SK-N-SH (cell line): ENCODE measurements at regions not wholly inside any gene's neighbourhood (a gene's known extent, or its start where the extent isn't known, plus 50 kb on each side); places are given as distances from the start of the nearest gene placed in this dataset.

Experiments used
- CTCF ChIA-PET: fragments of 300-600, 350-600 bp; formaldehyde crosslinking; extraction: SDS; loops from one replicate; lab custom pipeline; 2021; lab: Yijun Ruan, JAX
- POLR2A ChIA-PET: fragments of 350-600 bp; sonication (Branson Sonifier 250); formaldehyde crosslinking; extraction: SDS; loops from one replicate; lab custom pipeline; 2020; ENCODE audit warnings: antibody characterized with exemption, inconsistent platforms; lab: Yijun Ruan, JAX
- DNase-seq: peaks from one replicate; pipeline ENCODE4 v3.0.0; 2012
- H2AFZ ChIP-seq: fragments of 200-600 bp; sonication (generic); 2 replicates; pipeline ENCODE4 v1.8.1; 2016; ENCODE audit warnings: antibody characterized with exemption, mild to moderate bottlenecking, low read depth
- H3F3A ChIP-seq: fragments of 200-600 bp; sonication (generic); replicated peaks from 2 replicates; pipeline ENCODE3; 2016; ENCODE audit warnings: antibody characterized with exemption, mild to moderate bottlenecking; ENCODE audit not compliant: insufficient read depth
- H3K27ac ChIP-seq, 2 experiments: fragments of 200-500 bp in 1 of 2; fragments of 200-600 bp in 1 of 2; sonication (Bioruptor generic) in 1 of 2; sonication (generic), shearing (Covaris generic) in 1 of 2; 2 replicates each; pipeline versions ENCODE4 v1.5.1 to v1.6.1; 2014 to 2016; ENCODE audit warnings: low read depth in 2 of 2, inconsistent platforms in 1 of 2, low read length in 1 of 2, mild to moderate bottlenecking in 1 of 2, mixed read lengths in 1 of 2
- H3K27me3 ChIP-seq: fragments of 200-600 bp; sonication (generic), shearing (Covaris generic); 2 replicates; pipeline ENCODE4 v1.6.1; 2016; ENCODE audit warnings: mixed run types; ENCODE audit not compliant: insufficient read depth
- H3K36me3 ChIP-seq, 2 experiments: fragments of 200-500 bp in 1 of 2; fragments of 200-600 bp in 1 of 2; sonication (Bioruptor generic) in 1 of 2; sonication (generic) in 1 of 2; replicated peaks in 1 of 2; 2 replicates each; pipeline versions ENCODE3 to v1.5.1; 2014 to 2016; ENCODE audit warnings: low read length in 1 of 2, mild to moderate bottlenecking in 1 of 2; ENCODE audit not compliant: insufficient read depth in 2 of 2, control insufficient read depth in 1 of 2
- H3K4me1 ChIP-seq, 2 experiments: fragments of 200-500 bp in 1 of 2; fragments of 200-600 bp in 1 of 2; sonication (Bioruptor generic) in 1 of 2; sonication (generic), shearing (Covaris generic) in 1 of 2; 2 replicates each; pipeline versions ENCODE4 v1.5.1 to v1.6.1; 2014 to 2016; ENCODE audit warnings: low read depth in 1 of 2, low read length in 1 of 2, mixed run types in 1 of 2; ENCODE audit not compliant: insufficient read depth in 2 of 2, control insufficient read depth in 1 of 2
- H3K4me2 ChIP-seq: fragments of 200-600 bp; sonication (generic), shearing (Covaris generic); 2 replicates; pipeline ENCODE4 v1.6.1; 2017; ENCODE audit warnings: mixed run types
- H3K4me3 ChIP-seq, 2 experiments: fragments of 200-500 bp in 1 of 2; fragments of 200-600 bp in 1 of 2; sonication (Bioruptor generic) in 1 of 2; sonication (generic), shearing (Covaris generic) in 1 of 2; 2 replicates each; pipeline versions ENCODE4 v1.5.1 to v1.8.1; 2014 to 2016; ENCODE audit warnings: low read depth in 2 of 2, inconsistent platforms in 1 of 2, low read length in 1 of 2, mild to moderate bottlenecking in 1 of 2, mixed read lengths in 1 of 2, moderate library complexity in 1 of 2
- H3K79me2 ChIP-seq: fragments of 200-600 bp; sonication (generic); 2 replicates; pipeline ENCODE4 v1.8.1; 2017; ENCODE audit warnings: mild to moderate bottlenecking; ENCODE audit not compliant: insufficient read depth
- H3K9ac ChIP-seq: fragments of 200-600 bp; sonication (generic); 2 replicates; pipeline ENCODE4 v1.6.1; 2017; ENCODE audit warnings: mixed run types
- H3K9me2 ChIP-seq: fragments of 200-600 bp; sonication (generic); 2 replicates; pipeline ENCODE4 v1.6.1; 2017; ENCODE audit warnings: mixed run types
- H3K9me3 ChIP-seq: fragments of 200-600 bp; sonication (generic); 2 replicates; pipeline ENCODE4 v1.6.1; 2017; ENCODE audit warnings: mixed run types, mild to moderate bottlenecking, moderate library complexity
- H4K20me1 ChIP-seq: fragments of 200-600 bp; sonication (generic); 2 replicates; pipeline ENCODE4 v1.6.1; 2017; ENCODE audit warnings: mild to moderate bottlenecking, mixed run types; ENCODE audit not compliant: insufficient read depth
- ELF1 ChIP-seq: IDR thresholded peaks from 2 replicates; pipeline ENCODE4 v1.4.0; 2012
- EP300 ChIP-seq, 2 experiments: IDR thresholded peaks; 2 replicates each; pipeline versions ENCODE4 v1.4.0 to v1.6.1; 2012; ENCODE audit warnings: borderline replicate concordance in 1 of 2, low read depth in 1 of 2, low read length in 1 of 2
- EZH2phosphoT487 ChIP-seq: fragments of 200-600 bp; sonication (generic); IDR thresholded peaks from 2 replicates; pipeline ENCODE4 v1.6.1; 2017; ENCODE audit warnings: low read depth, mixed run types, mild to moderate bottlenecking, antibody characterized with exemption, moderate library complexity, borderline replicate concordance
- JUND ChIP-seq: IDR thresholded peaks from 2 replicates; pipeline ENCODE4 v1.4.0; 2012
- NFIC ChIP-seq: IDR thresholded peaks from 2 replicates; pipeline ENCODE4 v1.4.0; 2012; ENCODE audit warnings: borderline replicate concordance
- NRF1 ChIP-seq: IDR thresholded peaks from 2 replicates; pipeline ENCODE4 v1.6.1; 2012; ENCODE audit warnings: low read depth, mild to moderate bottlenecking, low read length
- RXRA ChIP-seq: IDR thresholded peaks from 2 replicates; pipeline ENCODE4 v1.4.0; 2012; ENCODE audit warnings: low read depth, mild to moderate bottlenecking, borderline replicate concordance
- SIN3A ChIP-seq: IDR thresholded peaks from 2 replicates; pipeline ENCODE4 v1.6.1; 2012; ENCODE audit warnings: low read depth, mild to moderate bottlenecking, low read length, moderate library complexity, borderline replicate concordance
- SMC3 ChIP-seq: IDR thresholded peaks from 2 replicates; pipeline ENCODE4 v1.6.1; 2012; ENCODE audit warnings: low read depth, low read length, improper control_type of control experiment
- TCF12 ChIP-seq: IDR thresholded peaks from 2 replicates; pipeline ENCODE4 v1.4.0; 2012
- YY1 ChIP-seq: IDR thresholded peaks from 2 replicates; pipeline ENCODE4 v1.4.0; 2012; ENCODE audit warnings: low read depth, mild to moderate bottlenecking
- WGBS: methylation state at CpG from one replicate; pipeline ENCODE4 v1.1.6; 2017; ENCODE audit warnings: low lambda C conversion rate; 5-methylcytosine and 5-hydroxymethylcytosine counted together
- TF ChIP-seq, protein P1 (sequence below): fragments of 150-350 bp; IDR thresholded peaks from 2 replicates; pipeline ENCODE4 v1.6.1; 2017; ENCODE audit warnings: antibody characterized with exemption, low read length, low read depth, borderline replicate concordance
- TF ChIP-seq, protein P2 (sequence below): IDR thresholded peaks from 2 replicates; pipeline ENCODE4 v1.4.0; 2012; ENCODE audit warnings: low read depth, borderline replicate concordance
- TF ChIP-seq, protein P3 (sequence below): IDR thresholded peaks from 2 replicates; pipeline ENCODE4 v1.6.1; 2012; ENCODE audit warnings: mild to moderate bottlenecking, low read depth, low read length, moderate library complexity
- TF ChIP-seq, protein P4 (sequence below): fragments of 200-600 bp; sonication (generic); IDR thresholded peaks from 2 replicates; pipeline ENCODE4 v1.6.1; 2017; ENCODE audit warnings: antibody characterized with exemption, mild to moderate bottlenecking, moderate library complexity

DNA sequence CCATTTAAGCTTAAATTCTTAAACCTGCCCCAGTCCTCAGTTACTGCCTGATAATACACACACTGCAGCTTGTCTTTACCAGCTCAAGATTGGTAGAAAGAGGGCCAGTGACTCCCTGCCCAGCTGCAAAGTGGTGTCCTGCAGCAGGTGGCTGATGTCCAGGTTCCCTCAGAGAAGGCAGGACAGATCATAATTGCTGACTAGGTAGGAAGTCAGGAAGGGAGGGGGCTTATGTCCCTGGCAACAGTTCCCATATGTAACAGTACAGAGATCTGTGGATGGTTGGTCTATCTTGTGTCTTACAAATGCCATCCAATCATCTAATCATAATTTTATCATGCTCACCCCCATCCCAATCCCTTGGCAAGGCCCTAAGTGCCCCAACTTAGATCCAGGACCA, 492.1 kb upstream of the PPP2R3A start (continued):
- TF ChIP-seq, protein P1, sequence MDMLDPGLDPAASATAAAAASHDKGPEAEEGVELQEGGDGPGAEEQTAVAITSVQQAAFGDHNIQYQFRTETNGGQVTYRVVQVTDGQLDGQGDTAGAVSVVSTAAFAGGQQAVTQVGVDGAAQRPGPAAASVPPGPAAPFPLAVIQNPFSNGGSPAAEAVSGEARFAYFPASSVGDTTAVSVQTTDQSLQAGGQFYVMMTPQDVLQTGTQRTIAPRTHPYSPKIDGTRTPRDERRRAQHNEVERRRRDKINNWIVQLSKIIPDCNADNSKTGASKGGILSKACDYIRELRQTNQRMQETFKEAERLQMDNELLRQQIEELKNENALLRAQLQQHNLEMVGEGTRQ = no peak

DNA sequence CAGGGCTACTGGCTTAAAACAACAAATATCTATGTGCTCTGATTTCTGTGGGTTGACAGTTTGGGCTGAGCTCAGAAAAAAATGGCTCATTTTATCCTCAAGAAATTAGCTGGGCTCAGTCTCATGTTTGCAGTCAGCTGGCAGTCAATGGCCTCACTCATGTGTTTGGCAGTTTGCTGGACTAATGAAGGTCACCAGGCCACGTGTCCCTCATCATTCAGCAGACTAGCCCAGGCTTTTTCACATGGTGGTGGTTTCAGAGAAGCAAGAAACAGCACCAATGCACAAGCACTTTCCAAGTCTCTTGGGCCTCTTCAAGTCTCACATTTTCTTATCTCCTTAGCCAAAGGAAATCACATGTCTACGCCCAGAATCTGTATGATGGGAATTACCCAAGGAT, 478.3 kb upstream of the PPP2R3A start:
- no peaks in the 10 kb centered on the region for H3K9me2 ChIP-seq
- H3F3A ChIP-seq = no peaks in the 10 kb centered on the region
- H3K36me3 ChIP-seq = no peaks in the 10 kb centered on the region
- H3K9ac ChIP-seq = no peak overlapping the region
- no peaks in the 10 kb centered on the region for H3K9me3 ChIP-seq
- H3K27me3 ChIP-seq = no peaks in the 10 kb centered on the region
- 13% methylated on average over 2 of the region's 2 CpGs for WGBS
- no peak overlapping the region for H3K4me2 ChIP-seq
- no peak overlapping the region for H3K27ac ChIP-seq
- no peaks in the 10 kb centered on the region for H4K20me1 ChIP-seq
- no peak for DNase-seq
- no peak overlapping the region for H2AFZ ChIP-seq
- no peak for TF ChIP-seq RXRA
- no peak for TF ChIP-seq TCF12
- TF ChIP-seq, protein P2, sequence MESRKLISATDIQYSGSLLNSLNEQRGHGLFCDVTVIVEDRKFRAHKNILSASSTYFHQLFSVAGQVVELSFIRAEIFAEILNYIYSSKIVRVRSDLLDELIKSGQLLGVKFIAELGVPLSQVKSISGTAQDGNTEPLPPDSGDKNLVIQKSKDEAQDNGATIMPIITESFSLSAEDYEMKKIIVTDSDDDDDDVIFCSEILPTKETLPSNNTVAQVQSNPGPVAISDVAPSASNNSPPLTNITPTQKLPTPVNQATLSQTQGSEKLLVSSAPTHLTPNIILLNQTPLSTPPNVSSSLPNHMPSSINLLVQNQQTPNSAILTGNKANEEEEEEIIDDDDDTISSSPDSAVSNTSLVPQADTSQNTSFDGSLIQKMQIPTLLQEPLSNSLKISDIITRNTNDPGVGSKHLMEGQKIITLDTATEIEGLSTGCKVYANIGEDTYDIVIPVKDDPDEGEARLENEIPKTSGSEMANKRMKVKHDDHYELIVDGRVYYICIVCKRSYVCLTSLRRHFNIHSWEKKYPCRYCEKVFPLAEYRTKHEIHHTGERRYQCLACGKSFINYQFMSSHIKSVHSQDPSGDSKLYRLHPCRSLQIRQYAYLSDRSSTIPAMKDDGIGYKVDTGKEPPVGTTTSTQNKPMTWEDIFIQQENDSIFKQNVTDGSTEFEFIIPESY = no peak
- no peak for TF ChIP-seq NFIC
- TF ChIP-seq, protein P1 = no peak
- no peak for TF ChIP-seq SIN3A
- no peak for TF ChIP-seq JUND
- TF ChIP-seq NRF1 = no peak
- TF ChIP-seq, protein P3, sequence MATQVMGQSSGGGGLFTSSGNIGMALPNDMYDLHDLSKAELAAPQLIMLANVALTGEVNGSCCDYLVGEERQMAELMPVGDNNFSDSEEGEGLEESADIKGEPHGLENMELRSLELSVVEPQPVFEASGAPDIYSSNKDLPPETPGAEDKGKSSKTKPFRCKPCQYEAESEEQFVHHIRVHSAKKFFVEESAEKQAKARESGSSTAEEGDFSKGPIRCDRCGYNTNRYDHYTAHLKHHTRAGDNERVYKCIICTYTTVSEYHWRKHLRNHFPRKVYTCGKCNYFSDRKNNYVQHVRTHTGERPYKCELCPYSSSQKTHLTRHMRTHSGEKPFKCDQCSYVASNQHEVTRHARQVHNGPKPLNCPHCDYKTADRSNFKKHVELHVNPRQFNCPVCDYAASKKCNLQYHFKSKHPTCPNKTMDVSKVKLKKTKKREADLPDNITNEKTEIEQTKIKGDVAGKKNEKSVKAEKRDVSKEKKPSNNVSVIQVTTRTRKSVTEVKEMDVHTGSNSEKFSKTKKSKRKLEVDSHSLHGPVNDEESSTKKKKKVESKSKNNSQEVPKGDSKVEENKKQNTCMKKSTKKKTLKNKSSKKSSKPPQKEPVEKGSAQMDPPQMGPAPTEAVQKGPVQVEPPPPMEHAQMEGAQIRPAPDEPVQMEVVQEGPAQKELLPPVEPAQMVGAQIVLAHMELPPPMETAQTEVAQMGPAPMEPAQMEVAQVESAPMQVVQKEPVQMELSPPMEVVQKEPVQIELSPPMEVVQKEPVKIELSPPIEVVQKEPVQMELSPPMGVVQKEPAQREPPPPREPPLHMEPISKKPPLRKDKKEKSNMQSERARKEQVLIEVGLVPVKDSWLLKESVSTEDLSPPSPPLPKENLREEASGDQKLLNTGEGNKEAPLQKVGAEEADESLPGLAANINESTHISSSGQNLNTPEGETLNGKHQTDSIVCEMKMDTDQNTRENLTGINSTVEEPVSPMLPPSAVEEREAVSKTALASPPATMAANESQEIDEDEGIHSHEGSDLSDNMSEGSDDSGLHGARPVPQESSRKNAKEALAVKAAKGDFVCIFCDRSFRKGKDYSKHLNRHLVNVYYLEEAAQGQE = no peak
- no peak for TF ChIP-seq ELF1
- TF ChIP-seq, protein P4, sequence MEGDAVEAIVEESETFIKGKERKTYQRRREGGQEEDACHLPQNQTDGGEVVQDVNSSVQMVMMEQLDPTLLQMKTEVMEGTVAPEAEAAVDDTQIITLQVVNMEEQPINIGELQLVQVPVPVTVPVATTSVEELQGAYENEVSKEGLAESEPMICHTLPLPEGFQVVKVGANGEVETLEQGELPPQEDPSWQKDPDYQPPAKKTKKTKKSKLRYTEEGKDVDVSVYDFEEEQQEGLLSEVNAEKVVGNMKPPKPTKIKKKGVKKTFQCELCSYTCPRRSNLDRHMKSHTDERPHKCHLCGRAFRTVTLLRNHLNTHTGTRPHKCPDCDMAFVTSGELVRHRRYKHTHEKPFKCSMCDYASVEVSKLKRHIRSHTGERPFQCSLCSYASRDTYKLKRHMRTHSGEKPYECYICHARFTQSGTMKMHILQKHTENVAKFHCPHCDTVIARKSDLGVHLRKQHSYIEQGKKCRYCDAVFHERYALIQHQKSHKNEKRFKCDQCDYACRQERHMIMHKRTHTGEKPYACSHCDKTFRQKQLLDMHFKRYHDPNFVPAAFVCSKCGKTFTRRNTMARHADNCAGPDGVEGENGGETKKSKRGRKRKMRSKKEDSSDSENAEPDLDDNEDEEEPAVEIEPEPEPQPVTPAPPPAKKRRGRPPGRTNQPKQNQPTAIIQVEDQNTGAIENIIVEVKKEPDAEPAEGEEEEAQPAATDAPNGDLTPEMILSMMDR = no peak
- TF ChIP-seq EZH2phosphoT487 = no peak
- no peak for TF ChIP-seq EP300 (IDR thresholded peaks at IDR 0.05; ENCODE audit: borderline replicate concordance in 1 of 2, low read depth in 1 of 2, low read length in 1 of 2)
- TF ChIP-seq SMC3 = no peak
- TF ChIP-seq YY1 = no peak
- CTCF ChIA-PET = interaction anchor here (1.1 kb wide), 1 partner anchor 13 kb away, joined by 5 read pairs; no protein-coding TSS in a partner anchor
- H3K4me1 ChIP-seq = no peaks in the 10 kb centered on the region
- POLR2A ChIA-PET = no interaction called here
- no peak overlapping the region for H3K4me3 ChIP-seq
- no peaks in the 10 kb centered on the region for H3K79me2 ChIP-seq
